HuH-7.5 (cell line): ENCODE measurements at regions not wholly inside any gene's neighbourhood (a gene's known extent, or its start where the extent isn't known, plus 50 kb on each side); places are given as distances from the start of the nearest gene placed in this dataset.
A peak's percentile ranks its signal among the peaks of the same experiment; 100 is the strongest.

ENCODE experiments used
- DNase-seq: peaks from one replicate; pipeline ENCODE4 v3.0.0; 2011; ENCODE audit warnings: low spot score

GRCh38 chr6:141669141-141669540 is 463.6 kb upstream of the GJE1 start:
- DNase-seq = no peak

- no peak for DNase-seq
These were observed 465.0 kb upstream of the GJE1 start for GRCh38 chr6:141667580-141668309.

GRCh38 chr6:141666187-141666586 is 466.5 kb upstream of the GJE1 start:
- peak; percentile 1 for DNase-seq

- DNase-seq = no peak
These were observed 468.0 kb upstream of the GJE1 start for GRCh38 chr6:141664744-141665143.

- no peak for DNase-seq
These were observed 473.1 kb upstream of the GJE1 start for GRCh38 chr6:141659582-141659981.

- DNase-seq = no peak
These were observed 474.0 kb upstream of the GJE1 start for GRCh38 chr6:141658696-141659095.

GRCh38 chr6:141657812-141658211 is 474.9 kb upstream of the GJE1 start:
- no peak for DNase-seq

GRCh38 chr6:141653590-141653989 is 479.1 kb upstream of the GJE1 start:
- no peak for DNase-seq

GRCh38 chr6:141641951-141642350 is 490.8 kb upstream of the GJE1 start:
- no peak for DNase-seq

GRCh38 chr6:141641406-141641805 is 491.3 kb upstream of the GJE1 start:
- no peak for DNase-seq

- no peak for DNase-seq
These were observed 497.1 kb upstream of the GJE1 start for GRCh38 chr6:141635621-141636020.

GRCh38 chr6:141634269-141634668 is 498.5 kb upstream of the GJE1 start:
- no peak for DNase-seq

GRCh38 chr6:141624301-141624700 is 508.4 kb upstream of the GJE1 start:
- DNase-seq = no peak

- DNase-seq = no peak
These were observed 514.5 kb upstream of the GJE1 start for GRCh38 chr6:141618180-141618581.

- DNase-seq = peak; percentile 7
These were observed 522.0 kb upstream of the GJE1 start for GRCh38 chr6:141610741-141611140.

GRCh38 chr6:141607956-141608355 is 524.8 kb upstream of the GJE1 start:
- no peak for DNase-seq

- no peak for DNase-seq
These were observed 534.2 kb upstream of the GJE1 start for GRCh38 chr6:141598487-141598886.

GRCh38 chr6:141594874-141595273 is 537.9 kb upstream of the GJE1 start:
- DNase-seq = no peak

GRCh38 chr6:141593311-141593710 is 539.4 kb upstream of the GJE1 start:
- DNase-seq = no peak

GRCh38 chr6:141587482-141588266 is 545.1 kb upstream of the GJE1 start:
- DNase-seq = no peak

GRCh38 chr6:141580988-141581552 is 551.7 kb upstream of the GJE1 start:
- no peak for DNase-seq

- DNase-seq = no peak
These were observed 552.6 kb upstream of the GJE1 start for GRCh38 chr6:141580131-141580530.

GRCh38 chr6:141576751-141577150 is 556.0 kb upstream of the GJE1 start:
- no peak for DNase-seq
